H1 (cell line): ENCODE measurements at regions not wholly inside any gene's neighbourhood (a gene's known extent, or its start where the extent isn't known, plus 50 kb on each side); places are given as distances from the start of the nearest gene placed in this dataset.

Experiments
- CTCF ChIA-PET: fragments of 300-600 bp; sonication (Branson Sonifier 250); formaldehyde crosslinking; loops from one replicate; lab custom pipeline; 2021; ENCODE audit not compliant: partially characterized antibody; lab: Charles Lee
- POLR2A ChIA-PET: fragments of 300-600 bp; sonication (Branson Sonifier 250); formaldehyde crosslinking; loops from one replicate; lab custom pipeline; 2021; ENCODE audit warnings: inconsistent platforms; ENCODE audit not compliant: partially characterized antibody; lab: Charles Lee
- DNase-seq, 2 experiments: peaks; one replicate each; pipeline versions ENCODE4 v3.0.0 to v3.0.0-alpha.2; 2010 to 2022; ENCODE audit warnings: low spot score in 2 of 2, low read depth in 1 of 2, mixed read lengths in 1 of 2
- FAIRE-seq: peaks from 2 replicates; lab custom pipeline; 2011; peaks lifted over from hg19 to GRCh38; lab: Jason Lieb, UNC
- H2AFZ ChIP-seq: 2 replicates; pipeline ENCODE4 v1.8.1; 2012; ENCODE audit warnings: low read length, inconsistent platforms
- H2AK5ac ChIP-seq: 2 replicates; pipeline ENCODE4 v1.6.1; 2013; ENCODE audit warnings: low read depth, low read length
- H2BK120ac ChIP-seq: replicated peaks from 2 replicates; pipeline ENCODE3; 2013; ENCODE audit warnings: low read depth, low read length, inconsistent platforms
- H2BK12ac ChIP-seq: 2 replicates; pipeline ENCODE4 v1.6.1; 2013; ENCODE audit warnings: low read depth, low read length
- H2BK15ac ChIP-seq: 2 replicates; pipeline ENCODE4 v1.6.1; 2013; ENCODE audit warnings: low read length
- H2BK20ac ChIP-seq: 2 replicates; pipeline ENCODE4 v1.6.1; 2013; ENCODE audit warnings: low read length
- H2BK5ac ChIP-seq: 2 replicates; pipeline ENCODE4 v1.6.1; 2013; ENCODE audit warnings: low read depth, low read length
- H3K14ac ChIP-seq: 2 replicates; pipeline ENCODE4 v1.6.1; 2013; ENCODE audit warnings: inconsistent platforms; ENCODE audit not compliant: insufficient read length
- H3K18ac ChIP-seq: 2 replicates; pipeline ENCODE4 v1.6.1; 2013; ENCODE audit warnings: low read length; ENCODE audit errors: extremely low read depth
- H3K23ac ChIP-seq: 2 replicates; pipeline ENCODE4 v1.6.1; 2013; ENCODE audit warnings: inconsistent platforms; ENCODE audit not compliant: insufficient read length
- H3K23me2 ChIP-seq: 2 replicates; pipeline ENCODE4 v1.6.1; 2013; ENCODE audit warnings: low read depth, low read length
- H3K27ac ChIP-seq: 2 replicates; pipeline ENCODE4 v1.6.1; 2011; ENCODE audit warnings: low read depth, low read length, inconsistent platforms
- H3K27me3 ChIP-seq, 4 experiments: replicated peaks in 1 of 4; 1 replicate in 1 of 4; 2 replicates in 3 of 4; pipeline versions ENCODE4 v1.6.1 to v1.8.1; 2011 to 2013; ENCODE audit warnings: low read length in 3 of 4, mild to moderate bottlenecking in 3 of 4, inconsistent platforms in 2 of 4, mixed read lengths in 2 of 4, moderate library complexity in 1 of 4; ENCODE audit not compliant: control insufficient read depth in 3 of 4, insufficient read depth in 3 of 4; ENCODE audit errors: extremely low read depth in 1 of 4
- H3K36me3 ChIP-seq, 4 experiments: 2 replicates each; pipeline versions ENCODE4 v1.6.1 to v1.8.1; 2011 to 2013; ENCODE audit warnings: mild to moderate bottlenecking in 4 of 4, low read length in 3 of 4, moderate library complexity in 2 of 4, control low read depth in 1 of 4, inconsistent platforms in 1 of 4; ENCODE audit not compliant: insufficient read depth in 4 of 4, control insufficient read depth in 2 of 4
- H3K4ac ChIP-seq: replicated peaks from 2 replicates; pipeline ENCODE3; 2013; ENCODE audit warnings: low read length, low read depth, mixed read lengths, inconsistent platforms; ENCODE audit not compliant: insufficient read length
- H3K4me1 ChIP-seq, 4 experiments: replicated peaks in 1 of 4; 1 replicate in 1 of 4; 2 replicates in 3 of 4; pipeline versions ENCODE4 v1.6.1 to v1.8.1; 2011 to 2013; ENCODE audit warnings: low read length in 3 of 4, inconsistent platforms in 2 of 4, mixed read lengths in 1 of 4; ENCODE audit not compliant: insufficient read depth in 4 of 4, control insufficient read depth in 3 of 4
- H3K4me2 ChIP-seq, 2 experiments: 2 replicates each; pipeline versions ENCODE4 v1.6.1 to v1.8.1; 2011 to 2013; ENCODE audit warnings: low read depth in 2 of 2, low read length in 2 of 2, control low read depth in 1 of 2, inconsistent platforms in 1 of 2, mild to moderate bottlenecking in 1 of 2; ENCODE audit not compliant: insufficient read depth in 1 of 2
- H3K4me3 ChIP-seq, 4 experiments: fragments of 200-600, 300-600 bp in 1 of 4; sonication (generic), shearing (Covaris generic), sonication (Bioruptor Twin) in 1 of 4; 2 replicates each; pipeline versions ENCODE4 v1.5.1 to v1.8.1; 2011 to 2016; ENCODE audit warnings: low read length in 4 of 4, low read depth in 3 of 4, control low read depth in 2 of 4, inconsistent platforms in 2 of 4, mild to moderate bottlenecking in 2 of 4, mixed read lengths in 1 of 4, moderate library complexity in 1 of 4; ENCODE audit not compliant: insufficient read depth in 2 of 4; ENCODE audit errors: extremely low read depth in 1 of 4
- H3K56ac ChIP-seq: replicated peaks from 2 replicates; pipeline ENCODE3; 2013; ENCODE audit warnings: low read depth, mild to moderate bottlenecking, mixed read lengths, low read length, inconsistent platforms; ENCODE audit not compliant: insufficient read length
- H3K79me1 ChIP-seq: 2 replicates; pipeline ENCODE4 v1.6.1; 2013; ENCODE audit warnings: low read depth, low read length, control low read depth
- H3K79me2 ChIP-seq, 2 experiments: 2 replicates each; pipeline versions ENCODE4 v1.6.1 to v1.8.1; 2012 to 2013; ENCODE audit warnings: low read length in 2 of 2, mild to moderate bottlenecking in 2 of 2, inconsistent platforms in 1 of 2; ENCODE audit not compliant: insufficient read depth in 2 of 2, control insufficient read depth in 1 of 2
- H3K9ac ChIP-seq, 4 experiments: replicated peaks in 1 of 4; 1 replicate in 1 of 4; 2 replicates in 3 of 4; pipeline versions ENCODE4 v1.6.1 to v1.8.1; 2011 to 2013; ENCODE audit warnings: low read depth in 3 of 4, low read length in 3 of 4, control low read depth in 2 of 4, mild to moderate bottlenecking in 2 of 4, moderate library complexity in 2 of 4, inconsistent platforms in 1 of 4; ENCODE audit errors: extremely low read depth in 1 of 4
- H3K9me3 ChIP-seq, 2 experiments: 2 replicates each; pipeline versions ENCODE4 v1.6.1 to v1.8.1; 2012 to 2013; ENCODE audit warnings: mild to moderate bottlenecking in 2 of 2, moderate library complexity in 2 of 2, control low read depth in 1 of 2, inconsistent platforms in 1 of 2, low read depth in 1 of 2, low read length in 1 of 2, mixed read lengths in 1 of 2; ENCODE audit not compliant: insufficient read depth in 2 of 2
- H4K20me1 ChIP-seq, 2 experiments: replicated peaks in 1 of 2; 2 replicates each; pipeline versions ENCODE3 to v1.8.1; 2011 to 2013; ENCODE audit warnings: inconsistent platforms in 2 of 2, low read length in 2 of 2, mild to moderate bottlenecking in 1 of 2; ENCODE audit not compliant: insufficient read depth in 2 of 2, control insufficient read depth in 1 of 2
- H4K5ac ChIP-seq: 2 replicates; pipeline ENCODE4 v1.6.1; 2013; ENCODE audit warnings: low read length, low read depth, mixed read lengths, inconsistent platforms; ENCODE audit not compliant: insufficient read length
- H4K8ac ChIP-seq: 2 replicates; pipeline ENCODE4 v1.8.0; 2013; ENCODE audit warnings: mild to moderate bottlenecking, moderate library complexity, low read length, inconsistent platforms; ENCODE audit not compliant: insufficient read depth; ENCODE audit errors: extremely low read depth
- H4K91ac ChIP-seq: replicated peaks from 2 replicates; pipeline ENCODE3; 2013; ENCODE audit warnings: low read length, mixed read lengths, inconsistent platforms; ENCODE audit not compliant: insufficient read length
- ASH2L ChIP-seq: fragments of 200-600, 300-600 bp; sonication (generic); IDR thresholded peaks from one replicate; pipeline ENCODE4 v1.7.1; 2017; ENCODE audit warnings: low read length
- BRCA1 ChIP-seq: IDR thresholded peaks from 2 replicates; pipeline ENCODE4 v1.6.1; 2012; ENCODE audit warnings: low read depth, low read length, improper control_type of control experiment
- CREB1 ChIP-seq: IDR thresholded peaks from 2 replicates; pipeline ENCODE4 v1.6.1; 2012; ENCODE audit warnings: inconsistent platforms
- CTCF ChIP-seq, 3 experiments: IDR thresholded peaks; 1 replicate in 2 of 3; 2 replicates in 1 of 3; pipeline versions ENCODE4 v1.5.1 to v1.6.1; 2011; ENCODE audit warnings: low read length in 3 of 3, mild to moderate bottlenecking in 3 of 3, inconsistent platforms in 2 of 3, low read depth in 1 of 3, moderate library complexity in 1 of 3; ENCODE audit not compliant: insufficient read depth in 1 of 3; ENCODE audit errors: control extremely low read depth in 1 of 3
- EGR1 ChIP-seq: IDR thresholded peaks from 2 replicates; pipeline ENCODE4 v1.6.1; 2011; ENCODE audit warnings: low read depth, low read length, borderline replicate concordance
- EP300 ChIP-seq, 2 experiments: IDR thresholded peaks; 1 replicate in 1 of 2; 2 replicates in 1 of 2; pipeline ENCODE4 v1.6.1; 2011 to 2012; ENCODE audit warnings: low read depth in 2 of 2, low read length in 2 of 2, mild to moderate bottlenecking in 2 of 2, borderline replicate concordance in 1 of 2, inconsistent platforms in 1 of 2, moderate library complexity in 1 of 2
- EZH2 ChIP-seq: fragments of 200-600 bp; sonication (generic); IDR thresholded peaks from 2 replicates; pipeline ENCODE4 v1.7.1; 2012; ENCODE audit warnings: low read depth, mild to moderate bottlenecking, moderate library complexity, low read length, inconsistent platforms; ENCODE audit not compliant: severe bottlenecking
- GTF2F1 ChIP-seq: IDR thresholded peaks from 2 replicates; pipeline ENCODE4 v1.6.1; 2012; ENCODE audit warnings: low read depth, low read length, improper control_type of control experiment, borderline replicate concordance
- HDAC6 ChIP-seq: IDR thresholded peaks from one replicate; pipeline ENCODE4 v1.7.1; 2012; ENCODE audit warnings: low read depth, mild to moderate bottlenecking, inconsistent platforms, low read length, moderate library complexity
- MAX ChIP-seq: IDR thresholded peaks from 2 replicates; pipeline ENCODE4 v1.6.1; 2012; ENCODE audit warnings: inconsistent platforms
- POLR2A ChIP-seq, 2 experiments: IDR thresholded peaks; 1 replicate in 1 of 2; 2 replicates in 1 of 2; pipeline ENCODE4 v1.6.1; 2011; ENCODE audit warnings: low read depth in 2 of 2, low read length in 2 of 2, mild to moderate bottlenecking in 2 of 2; ENCODE audit errors: control extremely low read depth in 1 of 2
- SIN3A ChIP-seq, 2 experiments: IDR thresholded peaks in 1 of 2; conservative IDR thresholded peaks in 1 of 2; 2 replicates each; pipeline ENCODE4 v1.6.1; 2011 to 2012; ENCODE audit warnings: low read length in 2 of 2, improper control_type of control experiment in 1 of 2, low read depth in 1 of 2, mild to moderate bottlenecking in 1 of 2
- TEAD4 ChIP-seq: IDR thresholded peaks from 2 replicates; pipeline ENCODE4 v1.6.1; 2012; ENCODE audit warnings: low read depth, low read length, inconsistent platforms, mixed read lengths
- WGBS, 2 experiments: shearing (Covaris generic) in 1 of 2; methylation state at CpG; one replicate each; pipeline versions ENCODE4 v1.1.6 to v1.1.7; 2013 to 2015; ENCODE audit warnings: low lambda C conversion rate in 2 of 2, mixed read lengths in 2 of 2, inconsistent platforms in 1 of 2, low coverage in 1 of 2, missing lambda C conversion rate in 1 of 2; ENCODE audit not compliant: insufficient replicate concordance in 2 of 2, insufficient coverage in 1 of 2, insufficient read length in 1 of 2; ENCODE audit errors: extremely low coverage in 1 of 2, missing lambda C conversion rate in 1 of 2; 5-methylcytosine and 5-hydroxymethylcytosine counted together

GRCh38 chr3:145739926-145740325 lies 421.1 kb downstream of the PLOD2 start:
- no peak overlapping the region for H3K9ac ChIP-seq
- no peak overlapping the region for H3K4me2 ChIP-seq
- H3K79me1 ChIP-seq = no peaks in the 10 kb centered on the region
- no peak overlapping the region for H4K91ac ChIP-seq
- no peak for DNase-seq
- no peaks in the 10 kb centered on the region for H3K79me2 ChIP-seq
- no peak overlapping the region for H4K5ac ChIP-seq
- 0 out of 4 replicates have a peak, but pooled peaks cover 0 to 2% of the 10 kb centered on the region in 2 experiments for H3K9me3 ChIP-seq
- no peak overlapping the region for H3K23ac ChIP-seq
- no peak overlapping the region for H3K4ac ChIP-seq
- no peak overlapping the region for H4K8ac ChIP-seq
- no peaks in the 10 kb centered on the region for H4K20me1 ChIP-seq
- no peak overlapping the region for H2BK20ac ChIP-seq
- H3K18ac ChIP-seq = no peak overlapping the region
- H2BK12ac ChIP-seq = no peak overlapping the region
- FAIRE-seq = no peak
- no peaks in the 10 kb centered on the region for H3K36me3 ChIP-seq
- H2BK15ac ChIP-seq = no peak overlapping the region
- no peak overlapping the region for H2AFZ ChIP-seq
- no peaks in the 10 kb centered on the region for H3K27me3 ChIP-seq
- no peak overlapping the region for H2BK120ac ChIP-seq
- no peak overlapping the region for H2BK5ac ChIP-seq
- H3K23me2 ChIP-seq = no peaks in the 10 kb centered on the region
- WGBS, 2 experiments = 81% methylated on average over 4 of the region's 4 CpGs; no CpG with 5 or more reads in 1 of the 2 experiments
- no peak overlapping the region for H3K56ac ChIP-seq
- no peak overlapping the region for H3K27ac ChIP-seq
- POLR2A ChIA-PET = no interaction called here
- H3K4me3 ChIP-seq = no peak overlapping the region
- no peak overlapping the region for H3K14ac ChIP-seq
- H3K4me1 ChIP-seq = no peaks in the 10 kb centered on the region
- H2AK5ac ChIP-seq = no peak overlapping the region
- CTCF ChIA-PET = no interaction called here
- TF ChIP-seq CTCF (IDR thresholded peaks at IDR 0.05; ENCODE audit: control extremely low read depth in 1 of 3, insufficient read depth in 1 of 3, low read depth in 1 of 3, low read length in 3 of 3) (no peak), GTF2F1 (no peak), CREB1 (no peak), BRCA1 (no peak), EGR1 (no peak), HDAC6 (no peak), EZH2 (no peak), POLR2A (IDR thresholded peaks at IDR 0.05; ENCODE audit: control extremely low read depth in 1 of 2, low read depth in 2 of 2, low read length in 2 of 2) (no peak), SIN3A (conservative IDR thresholded peaks at IDR 0.05 in 1 of 2, IDR thresholded peaks at IDR 0.05 in 1 of 2; ENCODE audit: low read depth in 1 of 2, low read length in 2 of 2) (no peak), TEAD4 (no peak), MAX (no peak), ASH2L (no peak), EP300 (IDR thresholded peaks at IDR 0.05; ENCODE audit: borderline replicate concordance in 1 of 2, low read depth in 2 of 2, low read length in 2 of 2) (no peak)
